GM23248 (cell line): ENCODE measurements at regions not wholly inside any gene's neighbourhood (a gene's known extent, or its start where the extent isn't known, plus 50 kb on each side); places are given as distances from the start of the nearest gene placed in this dataset.
A peak's percentile ranks its signal among the peaks of the same experiment; 100 is the strongest.
"Not testable (repeated sequence)": the region's sequence is repeated elsewhere in the genome, so short reads cannot be mapped to it uniquely, and the experiment has no call there.

ENCODE experiments used
- DNase-seq: peaks from one replicate; pipeline ENCODE4 v3.0.0-alpha.2; 2015
- H2AFZ ChIP-seq: fragments of 200-600 bp; sonication (generic); 2 replicates; pipeline ENCODE4 v1.6.1; 2016; ENCODE audit warnings: antibody characterized with exemption
- H3F3A ChIP-seq: fragments of 200-600 bp; sonication (generic); 2 replicates; pipeline ENCODE4 v1.6.1; 2016; ENCODE audit warnings: mild to moderate bottlenecking, antibody characterized with exemption, mixed run types; ENCODE audit not compliant: insufficient read depth
- H3K27ac ChIP-seq: fragments of 200-600 bp; sonication (generic); 2 replicates; pipeline ENCODE4 v1.5.1; 2016; ENCODE audit warnings: mild to moderate bottlenecking
- H3K27me3 ChIP-seq: fragments of 200-600 bp; sonication (generic); replicated peaks from 2 replicates; pipeline ENCODE4 v1.6.1; 2016; ENCODE audit warnings: mild to moderate bottlenecking; ENCODE audit not compliant: insufficient read depth
- H3K36me3 ChIP-seq: fragments of 200-600 bp; sonication (generic); 2 replicates; pipeline ENCODE4 v1.6.1; 2016; ENCODE audit warnings: low read depth, mild to moderate bottlenecking
- H3K4me1 ChIP-seq: fragments of 200-600 bp; sonication (generic); 2 replicates; pipeline ENCODE4 v1.6.1; 2016; ENCODE audit warnings: mild to moderate bottlenecking; ENCODE audit not compliant: insufficient read depth
- H3K4me2 ChIP-seq: fragments of 200-600 bp; sonication (generic); one replicate; pipeline ENCODE4 v1.6.1; 2016; ENCODE audit warnings: mild to moderate bottlenecking; ENCODE audit not compliant: unreplicated experiment
- H3K4me3 ChIP-seq: fragments of 200-600 bp; sonication (generic); 2 replicates; pipeline ENCODE4 v1.5.1; 2016; ENCODE audit warnings: mild to moderate bottlenecking
- H3K79me2 ChIP-seq: fragments of 200-600 bp; sonication (generic); 2 replicates; pipeline ENCODE4 v1.6.1; 2016; ENCODE audit warnings: mild to moderate bottlenecking; ENCODE audit not compliant: insufficient read depth
- H3K9ac ChIP-seq: fragments of 200-600 bp; sonication (generic); 2 replicates; pipeline ENCODE4 v1.6.1; 2016; ENCODE audit warnings: mild to moderate bottlenecking
- H3K9me2 ChIP-seq: fragments of 200-600 bp; sonication (generic); 2 replicates; pipeline ENCODE4 v1.6.1; 2016; ENCODE audit warnings: mixed run types, mild to moderate bottlenecking, moderate library complexity; ENCODE audit not compliant: insufficient read depth
- H3K9me3 ChIP-seq: fragments of 200-600 bp; sonication (generic); one replicate; pipeline ENCODE4 v1.6.1; 2017; ENCODE audit warnings: low read depth
- H4K20me1 ChIP-seq: fragments of 200-600 bp; sonication (generic); 2 replicates; pipeline ENCODE4 v1.6.0; 2016; ENCODE audit not compliant: insufficient read depth
- EZH2 ChIP-seq: fragments of 200-600 bp; sonication (generic); IDR thresholded peaks from 2 replicates; pipeline ENCODE4 v1.6.1; 2018; ENCODE audit warnings: antibody characterized with exemption, mild to moderate bottlenecking; ENCODE audit not compliant: insufficient read depth, poor library complexity, severe bottlenecking
- EZH2phosphoT487 ChIP-seq: fragments of 200-600 bp; sonication (generic); IDR thresholded peaks from 2 replicates; pipeline ENCODE4 v1.6.1; 2018; ENCODE audit warnings: antibody characterized with exemption, moderate library complexity, mild to moderate bottlenecking, low read depth; ENCODE audit not compliant: insufficient read depth
- WGBS, 2 experiments: methylation state at CpG; one replicate each; pipeline ENCODE4 v1.1.6; 2015 to 2017; ENCODE audit warnings: low lambda C conversion rate in 2 of 2, low coverage in 1 of 2; ENCODE audit errors: missing lambda C conversion rate in 2 of 2; 5-methylcytosine and 5-hydroxymethylcytosine counted together
- in situ Hi-C: fragments of 300-500 bp; cut with MboI; formaldehyde crosslinking; loops from 2 replicates; pipeline ENCODE4 v1.15.0; 2020

- H3K9ac ChIP-seq, result no peak overlapping the region
- no peaks in the 10 kb centered on the region for H3K79me2 ChIP-seq
- no peak overlapping the region for H3K4me2 ChIP-seq
- no peaks in the 10 kb centered on the region for H3F3A ChIP-seq
- H3K4me1 ChIP-seq, result no peaks in the 10 kb centered on the region
- no peak for DNase-seq
- no peaks in the 10 kb centered on the region for H3K9me2 ChIP-seq
- H2AFZ ChIP-seq, result no peak overlapping the region
- WGBS, 2 experiments, result 46 to 58% methylated on average over 4 of the region's 4 CpGs
- H3K27ac ChIP-seq, result no peak overlapping the region
- H3K36me3 ChIP-seq, result no peaks in the 10 kb centered on the region
- H4K20me1 ChIP-seq, result no peaks in the 10 kb centered on the region
- H3K4me3 ChIP-seq, result no peak overlapping the region
- H3K27me3 ChIP-seq, result no peaks in the 10 kb centered on the region; the same call in 1 of the 2 replicates
- no peak for TF ChIP-seq EZH2
- TF ChIP-seq EZH2phosphoT487, result no peak
- in situ Hi-C loops, result no loop called here
- H3K9me3 ChIP-seq, result no peaks in the 10 kb centered on the region
Measured at GRCh38 chr1:199515261-199515660, 512.2 kb upstream of the NR5A2 start.

GRCh38 chr1:199522338-199522737 is 505.2 kb upstream of the NR5A2 start:
- 0% methylated on average over 1 of the region's 1 CpG for WGBS, 2 experiments
- Histone ChIP-seq H3K27me3 (no peaks in the 10 kb centered on the region), H3K27ac (no peak overlapping the region; the same call in 1 of the 2 replicates), H4K20me1 (no peaks in the 10 kb centered on the region), H3K9me2 (no peaks in the 10 kb centered on the region), H3K9me3 (no peaks in the 10 kb centered on the region), H3K79me2 (no peaks in the 10 kb centered on the region), H3K36me3 (no peaks in the 10 kb centered on the region), H3K4me2 (no peak overlapping the region), H3F3A (no peaks in the 10 kb centered on the region), H3K9ac (no peak overlapping the region), H2AFZ (no peak overlapping the region), H3K4me1 (peaks cover 12% of the 10 kb centered on the region; the same call in 1 of the 2 replicates), H3K4me3 (no peak overlapping the region)
- in situ Hi-C loops, result no loop called here
- DNase-seq, result peak; percentile 18
- TF ChIP-seq EZH2phosphoT487 (no peak), EZH2 (no peak)

DNA sequence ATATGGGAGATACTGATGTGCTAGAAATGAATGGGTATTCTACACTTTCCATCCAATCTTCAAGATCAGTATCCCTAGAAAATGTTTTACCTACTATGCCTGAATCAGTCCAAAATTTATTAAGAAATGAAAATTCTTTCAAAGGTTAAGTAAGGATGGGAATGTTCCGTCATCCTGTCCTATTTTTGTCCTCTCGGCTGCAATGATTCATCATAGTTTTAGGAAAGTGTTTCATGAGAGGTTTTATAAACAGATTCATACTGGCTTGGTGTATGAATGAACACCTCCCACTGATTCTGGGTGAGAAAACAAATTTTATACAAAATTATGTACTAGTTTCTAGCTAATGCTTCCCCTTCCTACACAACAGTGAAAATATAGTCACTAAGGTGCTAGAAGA is 504.6 kb upstream of the NR5A2 start:
- H3K4me1 ChIP-seq, result peaks cover 12% of the 10 kb centered on the region; the same call in 1 of the 2 replicates
- H3K36me3 ChIP-seq, result no peaks in the 10 kb centered on the region
- no peaks in the 10 kb centered on the region for H3K79me2 ChIP-seq
- no peaks in the 10 kb centered on the region for H4K20me1 ChIP-seq
- TF ChIP-seq EZH2, result no peak
- no peak for TF ChIP-seq EZH2phosphoT487
- no peaks in the 10 kb centered on the region for H3F3A ChIP-seq
- no peaks in the 10 kb centered on the region for H3K9me2 ChIP-seq
- no peak overlapping the region for H3K4me3 ChIP-seq
- no peak overlapping the region; the same call in 1 of the 2 replicates for H3K27ac ChIP-seq
- H2AFZ ChIP-seq, result no peak overlapping the region
- no peaks in the 10 kb centered on the region for H3K9me3 ChIP-seq
- in situ Hi-C loops, result no loop called here
- H3K27me3 ChIP-seq, result no peaks in the 10 kb centered on the region
- H3K4me2 ChIP-seq, result peak overlapping the region; percentile 25
- peak; percentile 72 for DNase-seq
- WGBS, 2 experiments, result 3 to 4% methylated on average over 2 of the region's 2 CpGs
- H3K9ac ChIP-seq, result no peak overlapping the region

DNA sequence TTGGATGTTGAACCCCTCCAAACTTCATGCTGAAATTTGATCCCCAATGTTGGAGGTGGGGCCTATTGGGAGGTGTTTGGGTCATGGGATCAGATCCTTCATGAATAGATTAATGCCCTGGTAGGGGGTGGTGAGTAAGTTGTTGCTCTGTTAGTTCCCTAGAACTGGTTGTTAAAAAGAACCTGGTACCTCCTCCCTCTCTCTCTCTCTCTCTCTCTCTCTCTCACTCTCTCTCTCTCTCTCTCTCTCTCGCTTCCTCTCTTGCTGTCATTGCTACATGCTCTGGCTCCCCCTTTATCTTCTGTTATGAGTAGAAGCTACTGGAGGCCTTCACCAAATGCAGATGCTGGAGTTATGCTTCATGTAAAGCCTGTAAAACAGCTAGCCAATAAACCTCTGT is 498.2 kb upstream of the NR5A2 start:
- no peaks in the 10 kb centered on the region for H3K36me3 ChIP-seq
- TF ChIP-seq EZH2 (no peak), EZH2phosphoT487 (no peak)
- no peaks in the 10 kb centered on the region for H3K79me2 ChIP-seq
- H4K20me1 ChIP-seq, result no peaks in the 10 kb centered on the region
- H3K4me2 ChIP-seq, result no peak overlapping the region
- no peak overlapping the region for H3K9ac ChIP-seq
- H3K27me3 ChIP-seq, result no peaks in the 10 kb centered on the region
- no peak overlapping the region for H3K4me3 ChIP-seq
- H3F3A ChIP-seq, result no peaks in the 10 kb centered on the region
- H3K9me3 ChIP-seq, result no peaks in the 10 kb centered on the region
- in situ Hi-C loops, result no loop called here
- WGBS, 2 experiments, result 3 to 14% methylated on average over 1 of the region's 1 CpG
- H3K4me1 ChIP-seq, result no peaks in the 10 kb centered on the region
- H3K27ac ChIP-seq, result no peak overlapping the region
- peaks cover 3% of the 10 kb centered on the region; the same call in 1 of the 2 replicates for H3K9me2 ChIP-seq
- DNase-seq, result no peak
- no peak overlapping the region for H2AFZ ChIP-seq

DNA sequence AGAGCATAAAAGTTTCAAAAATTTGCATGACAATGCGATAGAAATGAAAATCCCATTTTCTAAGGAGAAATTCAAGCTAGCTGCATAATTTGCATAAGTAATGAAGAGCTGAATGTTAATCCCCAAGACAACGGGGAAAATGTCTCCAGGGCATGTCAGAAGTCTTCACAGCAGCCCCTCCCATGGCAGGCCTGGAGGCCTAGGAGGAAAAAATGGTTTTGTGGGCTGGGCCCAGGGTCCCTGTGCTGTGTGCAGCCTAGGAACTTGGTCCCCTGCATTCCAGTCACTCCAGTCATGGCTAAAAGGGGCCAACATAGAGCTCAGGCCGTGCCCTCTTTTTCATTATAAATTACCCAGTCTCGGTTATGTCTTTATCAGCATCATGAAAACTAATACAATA is 494.1 kb upstream of the NR5A2 start:
- H3K9ac ChIP-seq, H3K27ac ChIP-seq, H3F3A ChIP-seq, H2AFZ ChIP-seq, H4K20me1 ChIP-seq, H3K4me3 ChIP-seq, H3K36me3 ChIP-seq, in situ Hi-C loops, H3K4me1 ChIP-seq, H3K9me2 ChIP-seq, DNase-seq, H3K27me3 ChIP-seq, H3K4me2 ChIP-seq, H3K79me2 ChIP-seq, H3K9me3 ChIP-seq: not testable (repeated sequence)
- 19 to 21% methylated on average over 4 of the region's 4 CpGs for WGBS, 2 experiments
